ENCODE measurements at regions not wholly inside any gene's neighbourhood (a gene's known extent, or its start where the extent isn't known, plus 50 kb on each side); places are given as distances from the start of the nearest gene placed in this dataset.

DNA sequence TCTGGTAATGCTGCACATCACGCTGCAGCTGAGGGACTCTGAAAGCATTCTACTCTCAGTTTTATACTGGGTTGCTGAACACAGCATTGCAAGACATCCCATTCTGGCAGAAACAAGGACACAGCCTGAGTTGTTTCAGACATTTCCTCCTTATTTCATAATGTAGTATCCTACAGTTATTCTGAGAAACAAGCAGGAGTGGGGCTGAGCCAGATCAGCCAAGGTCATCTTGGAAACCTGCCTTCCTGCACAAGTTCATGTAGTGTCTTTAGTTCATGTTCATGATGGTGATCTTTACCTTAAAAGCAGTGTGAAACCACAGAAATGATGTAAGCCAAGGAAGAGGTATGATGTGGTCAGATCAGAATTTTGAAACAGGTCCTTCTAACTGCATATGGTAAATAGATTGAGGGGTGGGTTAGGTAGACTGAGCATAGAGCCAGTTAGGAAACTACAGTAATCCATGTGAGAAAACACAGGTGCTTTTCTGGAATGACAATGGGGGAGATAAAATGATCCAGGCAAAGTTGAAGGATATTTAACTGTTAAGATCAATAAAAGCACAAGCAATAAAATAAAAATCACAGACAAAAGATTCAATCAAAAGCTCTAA, 1686.8 kb downstream of the LRRC4C start:
- no peak for TF ChIP-seq RBM22 (IDR thresholded peaks at IDR 0.05; ENCODE audit: low read depth, low read length, poor library complexity, severe bottlenecking)
- TF ChIP-seq ZFP36 (IDR thresholded peaks at IDR 0.05; ENCODE audit: low read depth, low read length, partially characterized antibody), result no peak
- no peak for TF ChIP-seq TCF7L2 (IDR thresholded peaks at IDR 0.05; ENCODE audit: low read depth, low read length)
- TF ChIP-seq FOXA3 (CRISPR knock-in tag; conservative IDR thresholded peaks at IDR 0.05 in 1 of 2, IDR thresholded peaks at IDR 0.05 in 1 of 2), result no peak
- TF ChIP-seq ZNF609 (CRISPR knock-in tag; IDR thresholded peaks at IDR 0.05; ENCODE audit: borderline replicate concordance), result no peak
- no peak for TF ChIP-seq ELF4 (CRISPR knock-in tag; IDR thresholded peaks at IDR 0.05)
